GM18909 (cell line): ENCODE measurements at regions not wholly inside any gene's neighbourhood (a gene's known extent, or its start where the extent isn't known, plus 50 kb on each side); places are given as distances from the start of the nearest gene placed in this dataset.
"Not testable (repeated sequence)": the region's sequence is repeated elsewhere in the genome, so short reads cannot be mapped to it uniquely, and the experiment has no call there.

Source experiments
- ATAC-seq: cut with Tn5 transposase; IDR thresholded peaks from one replicate; pipeline ENCODE4 v1.9.1; 2021; ENCODE audit warnings: mild to moderate bottlenecking; ENCODE audit not compliant: unreplicated experiment, poor library complexity

DNA sequence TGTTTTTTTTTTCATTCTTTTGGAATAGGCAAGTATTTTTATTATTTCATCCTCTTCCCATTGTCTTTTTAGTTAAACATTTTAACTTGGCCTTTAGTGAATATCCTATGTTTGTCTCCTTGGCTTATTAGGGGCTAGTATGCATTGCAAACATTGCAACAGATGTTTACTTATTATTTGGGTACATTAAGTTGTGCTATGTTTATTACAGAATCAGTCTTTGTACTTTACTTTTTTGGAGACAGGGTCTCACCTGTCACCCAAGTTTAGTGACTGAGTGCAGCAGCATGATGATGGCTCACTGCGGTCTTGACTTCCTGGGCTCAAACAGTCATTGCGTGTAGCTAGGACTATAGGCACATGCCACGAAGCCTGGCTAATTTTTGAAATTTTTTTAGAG, 51.1 kb upstream of the NUDT6 start:
- no peak for ATAC-seq

DNA sequence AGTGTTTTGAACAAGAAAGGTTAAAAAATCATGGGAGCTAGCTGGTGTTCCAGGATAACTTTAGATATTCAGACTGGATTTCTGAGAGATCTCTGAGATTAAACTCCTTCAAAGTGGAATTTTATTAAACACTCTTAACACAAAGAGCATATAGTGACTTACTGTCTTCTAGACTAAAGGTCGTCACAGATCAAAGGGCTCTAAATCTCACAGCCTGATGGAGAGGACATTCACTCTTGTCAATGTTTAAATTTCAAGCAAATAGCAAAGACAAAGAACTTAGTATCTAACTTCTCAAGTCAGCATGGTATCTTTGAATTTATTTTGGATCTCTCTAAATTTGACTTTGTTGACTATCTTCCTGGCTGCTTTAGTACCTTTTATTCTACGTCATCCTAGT, 53.7 kb upstream of the NUDT6 start:
- no peak for ATAC-seq

DNA sequence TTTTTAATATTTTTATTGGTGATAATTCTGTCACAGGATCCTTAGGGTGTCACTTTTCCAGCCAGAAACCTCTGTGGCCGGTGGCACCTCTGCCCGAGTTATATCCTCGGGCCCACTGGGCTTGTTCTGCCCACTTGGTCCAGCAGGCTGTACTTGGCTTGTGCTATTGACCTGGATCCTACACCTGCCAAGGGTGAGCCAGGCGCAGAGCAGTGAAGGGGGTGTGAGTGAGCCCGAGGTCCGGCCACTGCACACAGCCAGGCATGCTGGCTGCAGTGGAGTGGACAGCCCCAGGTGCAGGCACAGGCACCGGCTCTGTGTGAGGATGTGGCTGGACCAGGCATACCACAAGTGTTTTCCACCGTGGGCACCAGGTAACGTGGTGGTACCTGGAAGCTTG, 54.7 kb upstream of the NUDT6 start:
- ATAC-seq, result no peak

DNA sequence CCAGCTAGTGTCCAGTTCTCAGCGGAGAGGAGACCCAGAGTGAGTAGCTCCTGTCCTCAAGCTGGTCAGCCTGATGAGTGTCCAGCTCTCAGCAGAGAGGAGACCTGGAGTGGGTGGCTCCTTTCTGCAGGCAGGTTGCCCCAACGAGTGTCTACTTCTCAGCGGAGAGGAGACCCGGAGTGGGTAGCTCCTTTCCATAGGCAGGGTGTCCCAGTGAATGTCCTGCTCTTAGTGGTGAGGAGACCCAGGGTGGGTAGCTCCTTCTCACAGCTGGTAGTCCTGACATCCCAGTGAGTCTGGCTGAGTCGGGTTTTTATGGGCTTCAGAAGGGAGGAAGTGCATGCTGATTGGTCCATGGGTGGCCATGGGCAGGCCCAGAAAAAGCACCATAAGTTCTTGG, 55.7 kb upstream of the NUDT6 start:
- no peak for ATAC-seq

DNA sequence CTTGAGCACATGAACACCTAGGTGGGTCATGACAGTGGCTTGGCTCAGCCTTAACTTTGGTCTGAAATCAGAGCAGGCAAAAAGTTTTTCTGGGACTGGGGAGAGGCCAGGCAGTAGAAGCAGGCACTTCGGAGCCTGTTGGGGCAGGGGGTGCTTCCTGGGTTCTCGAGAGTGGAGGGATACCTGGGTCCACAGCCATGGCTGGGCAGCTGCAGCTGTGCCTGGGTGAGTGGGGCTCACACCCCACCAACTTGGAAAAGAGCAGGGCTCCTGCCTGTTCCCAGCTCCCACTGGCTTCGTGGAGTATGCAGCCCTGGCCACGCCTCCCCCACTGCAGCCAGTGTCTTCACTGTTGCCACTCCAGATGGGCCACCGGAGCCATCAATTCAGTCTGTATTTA, 56.4 kb upstream of the NUDT6 start:
- ATAC-seq, result no peak

DNA sequence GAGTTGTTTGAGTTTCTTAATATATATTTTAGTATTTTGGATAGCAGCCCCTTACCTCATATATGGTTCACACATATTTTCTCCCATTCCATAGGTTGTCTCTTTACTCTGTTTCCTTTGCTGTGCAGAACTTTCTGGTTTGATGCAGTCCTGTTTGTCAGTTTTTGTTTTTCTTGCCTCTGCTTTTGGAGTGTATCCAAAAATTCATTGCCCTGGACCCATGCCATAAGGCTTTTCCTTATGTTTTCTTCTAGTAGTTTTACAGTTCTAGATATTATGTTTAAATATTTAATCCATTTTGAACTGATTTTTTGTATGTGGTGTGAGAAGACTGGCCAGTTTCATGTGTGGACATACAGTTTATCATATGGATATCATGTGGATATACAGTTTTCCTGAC, 58.5 kb upstream of the NUDT6 start:
- no peak for ATAC-seq

DNA sequence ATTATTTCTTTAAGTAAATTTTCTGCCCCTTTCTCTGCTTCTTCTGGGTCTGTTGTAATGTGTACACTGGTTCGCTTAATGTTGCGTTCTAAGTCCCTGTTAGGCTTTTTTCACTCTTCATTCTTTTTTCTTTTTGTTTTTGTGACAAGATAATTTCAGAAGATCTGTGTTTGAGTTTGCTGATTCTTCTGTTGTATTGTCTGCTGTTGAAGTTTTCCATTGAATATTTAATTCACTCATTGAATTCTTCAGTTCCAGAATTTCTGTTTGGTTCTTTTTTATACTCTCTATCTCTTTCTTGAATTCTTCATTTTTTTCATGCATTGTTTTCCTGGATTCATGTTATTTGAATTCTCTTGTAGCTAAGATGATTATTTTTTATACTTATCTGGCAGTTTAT, 66.3 kb upstream of the NUDT6 start:
- ATAC-seq, result no peak

DNA sequence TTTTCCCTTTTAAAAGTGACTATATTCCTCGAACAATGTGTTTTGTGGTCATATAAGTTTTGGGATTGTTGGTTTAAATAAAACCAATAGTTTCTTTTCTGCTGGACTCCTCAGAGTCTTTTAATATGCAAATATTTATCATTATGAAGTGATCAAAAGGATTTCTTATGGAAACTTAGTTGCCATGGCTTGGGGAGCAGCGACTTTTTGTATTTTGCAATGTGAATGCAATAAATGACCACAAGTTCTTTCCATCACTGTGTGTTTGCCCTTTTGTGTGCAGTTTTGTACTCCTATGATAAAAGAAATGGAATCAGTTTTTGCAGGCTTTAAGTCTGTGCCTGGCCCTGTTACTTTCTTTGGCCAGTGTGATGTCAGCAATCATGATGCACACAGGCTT, 68.5 kb upstream of the NUDT6 start:
- ATAC-seq, result no peak

DNA sequence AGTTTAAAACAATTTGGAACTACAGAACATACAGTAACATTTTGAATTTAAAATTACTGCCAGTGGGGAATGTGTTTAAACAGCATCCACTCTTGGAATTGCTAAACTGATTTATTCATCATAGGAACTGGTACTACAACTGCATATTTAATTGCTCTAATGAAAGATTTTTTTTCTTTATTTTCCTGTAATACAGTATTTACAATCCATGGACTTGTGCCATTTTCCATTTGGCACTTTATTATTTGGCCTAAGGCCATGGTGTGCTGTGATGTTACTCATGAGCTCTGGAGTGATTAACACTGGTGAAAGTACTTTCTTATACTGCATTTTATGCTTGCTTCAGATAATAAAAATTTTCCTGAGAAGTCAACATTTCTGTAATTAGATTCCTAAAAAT, 69.7 kb upstream of the NUDT6 start:
- no peak for ATAC-seq

DNA sequence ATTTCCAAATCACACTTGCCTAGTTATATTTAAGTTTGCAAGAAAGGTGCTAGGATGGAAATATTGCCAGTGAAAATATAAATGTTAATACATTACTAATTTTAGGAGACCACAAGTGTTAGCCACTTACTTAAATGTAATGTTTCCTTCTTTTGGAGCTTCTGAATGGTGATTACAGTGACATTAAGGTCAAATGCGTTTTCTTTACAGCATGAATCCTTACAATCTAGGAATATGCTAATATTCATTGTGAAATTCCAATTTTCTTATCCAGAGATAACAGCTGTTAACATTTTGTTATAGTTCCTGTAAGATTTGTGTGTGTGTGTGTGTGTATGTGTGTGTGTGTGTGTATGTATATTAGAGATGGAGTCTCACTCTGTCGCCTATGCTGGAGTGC, 70.2 kb upstream of the NUDT6 start:
- ATAC-seq, result no peak

DNA sequence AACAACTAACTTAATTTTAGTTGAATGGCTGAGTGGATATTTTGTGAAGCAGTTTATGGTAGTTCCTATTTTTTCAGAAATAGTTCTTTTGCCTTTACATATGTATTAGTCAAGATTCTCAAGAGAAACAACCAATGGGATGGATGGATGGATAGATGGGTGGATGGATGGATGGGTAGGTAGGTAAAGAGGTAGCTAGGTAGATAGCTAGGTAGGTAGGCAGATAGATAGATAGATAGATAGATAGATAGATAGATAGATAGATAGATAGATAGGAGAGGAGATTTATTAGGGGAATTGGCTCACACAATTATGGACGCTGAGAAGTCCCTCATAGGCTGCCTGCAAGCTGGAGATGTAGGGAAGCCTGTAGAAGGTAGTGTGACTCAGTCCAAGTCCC, 74.0 kb upstream of the NUDT6 start:
- ATAC-seq, result no peak

DNA sequence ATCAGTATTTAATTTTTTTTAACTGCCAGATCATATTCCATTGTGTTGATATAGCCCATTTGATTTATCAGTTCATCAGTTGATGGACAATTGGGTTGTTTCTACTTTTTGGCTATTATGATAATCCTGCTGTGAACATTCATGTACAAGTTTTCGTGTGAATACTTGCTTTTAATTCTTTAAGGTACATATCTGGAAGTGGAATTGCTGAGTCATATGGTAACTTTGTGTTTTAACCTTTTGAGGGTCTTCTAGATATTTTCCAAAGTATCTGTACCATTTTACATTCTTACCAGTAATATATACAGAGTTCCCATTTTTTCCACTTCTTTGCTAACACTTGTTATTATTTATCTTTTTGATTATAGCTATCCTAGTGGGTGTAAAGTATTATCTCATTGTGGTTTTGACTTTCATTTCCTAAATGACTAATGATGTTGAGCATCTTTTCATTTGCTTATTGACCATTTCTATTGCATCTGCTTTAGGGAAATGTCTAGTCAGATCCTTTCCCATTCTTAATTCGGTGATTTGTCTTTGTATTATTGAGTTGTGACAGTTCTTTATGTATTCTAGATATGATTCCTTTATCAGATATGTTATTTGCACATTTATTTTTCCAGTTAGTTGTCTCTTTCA, 75.2 kb upstream of the NUDT6 start:
- peak; percentile 64 for ATAC-seq

DNA sequence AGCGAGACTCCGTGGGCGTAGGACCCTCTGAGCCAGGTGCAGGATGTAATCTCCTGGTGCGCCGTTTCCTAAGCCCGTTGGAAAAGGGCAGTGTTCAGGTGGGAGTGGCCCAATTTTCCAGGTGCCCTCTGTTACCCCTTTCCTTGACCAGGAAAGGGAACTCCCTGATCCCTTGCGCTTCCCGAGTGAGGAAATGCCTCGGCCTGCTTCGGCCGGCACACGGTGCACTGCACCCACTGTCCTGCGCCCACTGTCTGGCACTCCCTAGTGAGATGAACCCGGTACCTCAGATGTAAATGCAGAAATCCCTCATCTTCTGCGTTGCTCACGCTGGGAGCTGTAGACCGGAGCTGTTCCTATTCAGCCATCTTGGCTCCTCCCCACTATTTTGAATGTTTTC, 81.7 kb upstream of the NUDT6 start:
- ATAC-seq, result not testable (repeated sequence)

DNA sequence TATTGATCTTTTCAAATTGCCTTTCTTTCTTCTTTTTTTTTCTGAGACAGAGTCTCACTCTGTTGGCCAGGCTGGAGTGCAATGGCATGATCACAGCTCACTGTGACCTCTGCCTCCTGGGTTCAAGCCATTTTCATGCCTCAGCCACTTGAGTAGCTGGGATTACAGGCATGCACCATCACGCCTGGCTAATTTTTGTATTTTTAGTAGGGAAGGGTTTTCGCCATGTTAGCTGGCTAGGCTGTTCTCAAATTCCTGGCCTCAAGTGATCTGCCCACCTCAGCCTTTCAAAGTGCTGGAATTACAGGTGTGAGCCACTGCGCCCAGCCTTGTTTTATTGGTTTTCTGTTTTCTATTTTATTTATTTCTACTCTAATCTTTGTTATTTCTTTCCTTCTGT, 82.7 kb upstream of the NUDT6 start:
- not testable (repeated sequence) for ATAC-seq

DNA sequence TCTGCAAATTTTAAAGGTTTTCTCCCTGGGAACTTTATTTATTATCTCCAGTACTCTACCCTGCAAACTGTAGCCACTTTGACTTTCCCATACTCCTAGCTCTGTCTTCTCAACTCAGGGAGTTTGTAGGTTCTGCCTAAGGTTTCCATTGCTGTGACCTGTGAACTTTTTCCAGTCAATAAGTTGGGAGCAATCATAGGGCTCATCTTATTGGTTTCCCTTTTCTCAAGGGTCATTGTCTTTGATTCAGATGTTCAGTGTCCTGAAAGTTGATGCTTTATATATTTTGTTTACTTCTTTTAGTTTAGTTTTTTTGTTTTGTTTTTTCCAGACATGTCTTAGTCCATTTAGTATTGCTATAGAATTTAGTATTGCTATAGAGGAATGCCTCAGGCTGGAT, 85.3 kb upstream of the NUDT6 start:
- no peak for ATAC-seq

DNA sequence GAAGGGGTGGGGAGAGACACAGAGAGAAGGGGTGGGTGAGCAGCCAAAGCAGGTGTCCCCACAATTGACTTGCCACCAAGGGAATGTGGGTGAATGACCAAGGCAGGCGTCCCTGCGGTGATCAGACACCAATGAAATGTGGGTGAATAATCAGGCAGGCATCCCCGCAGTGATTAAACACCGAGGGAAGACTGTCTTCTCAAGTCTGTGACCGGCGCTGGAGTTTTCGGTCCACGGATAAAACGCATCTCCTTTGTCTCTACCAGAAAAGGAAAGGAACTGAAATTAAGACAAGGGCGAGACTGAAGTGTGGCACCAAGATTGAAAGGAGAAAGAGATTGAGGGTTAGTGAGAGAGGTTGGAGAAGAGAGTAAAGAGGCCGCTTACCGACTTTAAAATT, 90.0 kb upstream of the NUDT6 start:
- not testable (repeated sequence) for ATAC-seq

DNA sequence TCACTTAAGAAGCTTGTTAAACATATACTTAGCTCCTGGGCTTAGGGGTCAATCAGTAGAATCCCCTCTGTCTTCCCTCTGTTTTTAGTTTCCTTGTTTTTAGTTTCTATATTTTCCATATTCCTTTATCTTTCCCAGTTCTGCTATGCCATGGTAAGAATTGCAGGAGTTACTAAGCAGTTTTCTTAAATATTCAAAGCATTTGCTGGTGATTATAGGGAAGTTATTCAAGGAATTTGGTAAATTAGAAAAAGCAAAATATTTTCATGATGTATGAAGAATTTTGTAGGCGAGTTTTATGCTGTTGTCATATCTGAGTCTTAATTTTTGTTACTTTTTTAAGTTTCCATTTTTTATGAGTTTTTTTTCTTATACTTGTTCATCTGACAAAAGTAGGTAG, 91.6 kb upstream of the NUDT6 start:
- no peak for ATAC-seq

DNA sequence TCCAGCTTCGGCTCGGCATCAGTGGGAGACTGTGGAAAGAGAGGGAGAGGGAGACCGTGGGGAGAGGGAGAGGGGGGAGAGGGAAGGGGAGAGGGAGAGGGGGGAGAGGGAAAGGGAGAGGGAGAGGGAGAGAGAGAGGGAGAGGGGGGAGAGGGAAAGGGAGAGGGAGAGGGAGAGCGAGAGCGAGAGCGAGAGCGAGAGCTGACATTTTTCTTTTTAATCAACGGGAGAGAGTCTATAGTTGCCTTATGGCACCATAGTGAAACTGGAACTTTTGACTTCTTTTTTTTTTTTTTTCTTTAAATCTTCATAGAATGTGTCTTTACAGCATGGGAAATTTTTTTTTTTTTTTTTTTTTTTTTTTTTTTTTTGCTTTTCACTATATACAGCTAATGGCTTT, 94.7 kb upstream of the NUDT6 start:
- ATAC-seq, result no peak

DNA sequence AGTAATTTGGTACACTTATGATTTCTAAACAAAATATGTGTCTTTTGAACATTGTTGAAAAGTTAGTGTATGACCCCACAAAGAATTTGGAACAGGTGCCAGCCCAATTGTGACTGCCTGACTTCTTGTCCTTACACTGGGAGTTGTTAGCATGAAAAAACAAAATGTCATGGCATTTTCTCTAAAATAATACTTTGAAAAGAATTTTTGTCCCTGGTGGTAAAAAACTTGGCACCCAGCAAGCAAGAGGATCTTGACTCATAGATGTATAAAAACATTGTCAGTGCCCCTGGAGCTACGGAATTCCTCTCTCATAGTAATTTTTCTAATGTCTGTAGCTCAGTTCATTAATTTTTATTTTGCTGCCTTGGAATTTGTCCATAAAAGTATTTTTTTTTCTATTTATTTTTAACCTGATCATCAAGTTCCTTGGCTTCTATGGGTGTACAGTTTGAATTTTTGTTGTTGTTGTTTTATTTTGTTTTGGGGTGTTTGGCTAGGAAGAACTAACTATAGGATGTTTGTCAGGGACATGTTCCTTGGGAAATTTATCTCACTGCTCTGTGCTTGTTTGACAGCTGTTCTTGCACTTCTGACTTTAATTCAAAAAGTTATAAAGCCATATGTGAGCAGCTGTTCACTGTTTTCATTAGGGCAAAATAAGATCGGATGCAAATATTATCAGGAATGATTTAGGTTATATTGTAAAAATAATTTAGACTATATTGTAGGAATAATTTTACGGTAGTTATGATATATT, 95.4 kb upstream of the NUDT6 start:
- ATAC-seq, result no peak

DNA sequence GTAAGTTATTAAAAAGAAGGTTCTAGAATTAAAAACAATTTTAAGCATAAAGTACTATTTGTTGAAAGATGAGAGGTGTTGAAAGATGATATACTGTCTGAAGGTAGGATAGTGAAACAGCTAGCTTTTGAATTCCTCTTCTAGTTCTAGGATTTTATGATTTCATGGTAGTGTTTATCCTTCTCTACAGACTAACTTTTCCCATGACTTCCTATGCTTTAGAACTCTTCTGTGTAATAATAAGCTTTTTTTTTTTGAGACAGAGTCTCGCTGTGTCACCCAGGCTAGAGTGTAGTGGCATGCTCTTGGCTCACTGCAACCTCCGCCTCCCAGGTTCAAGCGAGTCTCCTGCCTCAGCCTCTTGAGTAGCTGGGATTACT, 96.0 kb upstream of the NUDT6 start:
- no peak for ATAC-seq

DNA sequence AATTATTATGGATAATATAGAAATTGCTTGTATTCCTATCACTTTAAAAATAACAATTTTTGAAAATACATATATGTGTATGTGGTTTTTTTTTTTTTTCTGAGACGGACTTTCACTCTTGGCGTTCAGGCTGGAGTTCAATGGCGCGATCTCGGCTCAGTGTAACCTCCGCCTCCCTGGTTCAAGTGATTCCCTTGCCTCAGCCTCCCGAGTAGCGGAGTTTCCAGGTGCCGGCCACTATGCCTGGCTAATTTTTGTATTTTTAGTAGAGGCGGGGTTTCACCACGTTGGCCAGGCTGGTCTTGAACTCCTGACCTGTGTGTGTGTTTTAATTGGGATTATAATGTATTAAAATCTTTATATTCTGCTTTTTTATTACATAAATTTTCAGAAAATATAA, 97.9 kb upstream of the NUDT6 start:
- no peak for ATAC-seq

DNA sequence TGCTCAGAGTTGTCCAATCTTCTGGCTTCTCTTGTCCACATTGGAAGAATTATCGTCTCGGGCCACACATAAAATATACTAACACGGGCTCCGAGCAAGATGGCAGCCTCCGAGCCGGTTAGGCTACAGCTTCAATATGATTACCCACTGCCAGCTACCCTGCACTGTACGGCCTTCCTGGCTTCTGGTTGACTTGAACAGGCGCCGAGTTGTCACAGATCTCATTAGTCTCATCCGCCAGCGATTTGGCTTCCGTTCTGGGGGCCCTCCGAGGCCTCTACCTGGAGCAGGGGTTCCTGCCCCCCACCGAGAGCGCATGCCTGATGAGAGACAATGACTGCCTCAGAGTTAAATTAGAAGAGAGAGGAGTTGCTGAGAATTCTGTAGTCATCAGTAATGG, 101.2 kb upstream of the NUDT6 start:
- no peak for ATAC-seq
